SK-N-SH treated with all-trans-retinoic acid at 6 μM for 48 hours (cell line): ENCODE measurements at regions not wholly inside any gene's neighbourhood (a gene's known extent, or its start where the extent isn't known, plus 50 kb on each side); places are given as distances from the start of the nearest gene placed in this dataset.

Source experiments
- ARNTL ChIP-seq: fragments of 450-650 bp; formaldehyde crosslinking; IDR thresholded peaks from 2 replicates; pipeline ENCODE4 v1.5.0; 2020; ENCODE audit warnings: low read depth, mild to moderate bottlenecking, moderate library complexity, borderline replicate concordance
- BACH2 ChIP-seq: fragments of 250-450 bp; sonication (Bioruptor Pico); IDR thresholded peaks from 2 replicates; pipeline ENCODE4 v1.9.0; 2021; ENCODE audit warnings: mild to moderate bottlenecking, borderline replicate concordance
- OSR1 ChIP-seq: fragments of 250-450 bp; sonication (Bioruptor Pico); IDR thresholded peaks from 2 replicates; pipeline ENCODE4 v1.8.0; 2022; ENCODE audit warnings: moderate library complexity, mild to moderate bottlenecking, inconsistent platforms
- TOX ChIP-seq: fragments of 250-450 bp; sonication (Bioruptor Pico); IDR thresholded peaks from 2 replicates; pipeline ENCODE4 v1.8.0; 2021; ENCODE audit warnings: mild to moderate bottlenecking, moderate library complexity, borderline replicate concordance
- ZFP3 ChIP-seq: fragments of 250-450 bp; sonication (Bioruptor Pico); IDR thresholded peaks from 2 replicates; pipeline ENCODE4 v1.5.0; 2020; ENCODE audit warnings: mild to moderate bottlenecking, moderate library complexity
- ZFP30 ChIP-seq: fragments of 450-650 bp; formaldehyde crosslinking; IDR thresholded peaks from 2 replicates; pipeline ENCODE4 v1.5.0; 2022; ENCODE audit warnings: mild to moderate bottlenecking, moderate library complexity
- ZNF70 ChIP-seq: fragments of 450-650 bp; formaldehyde crosslinking; IDR thresholded peaks from 2 replicates; pipeline ENCODE4 v1.5.0; 2020; ENCODE audit warnings: mild to moderate bottlenecking, moderate library complexity
- TF ChIP-seq, protein P1 (sequence below): fragments of 250-450 bp; sonication (Bioruptor Pico); IDR thresholded peaks from 2 replicates; pipeline ENCODE4 v1.8.0; 2020; ENCODE audit warnings: mild to moderate bottlenecking, moderate library complexity, borderline replicate concordance
- TF ChIP-seq, protein P2 (sequence below): fragments of 250-450 bp; sonication (Bioruptor Pico); IDR thresholded peaks from 2 replicates; pipeline ENCODE4 v1.5.1; 2020; ENCODE audit warnings: low read depth, mild to moderate bottlenecking, moderate library complexity

DNA sequence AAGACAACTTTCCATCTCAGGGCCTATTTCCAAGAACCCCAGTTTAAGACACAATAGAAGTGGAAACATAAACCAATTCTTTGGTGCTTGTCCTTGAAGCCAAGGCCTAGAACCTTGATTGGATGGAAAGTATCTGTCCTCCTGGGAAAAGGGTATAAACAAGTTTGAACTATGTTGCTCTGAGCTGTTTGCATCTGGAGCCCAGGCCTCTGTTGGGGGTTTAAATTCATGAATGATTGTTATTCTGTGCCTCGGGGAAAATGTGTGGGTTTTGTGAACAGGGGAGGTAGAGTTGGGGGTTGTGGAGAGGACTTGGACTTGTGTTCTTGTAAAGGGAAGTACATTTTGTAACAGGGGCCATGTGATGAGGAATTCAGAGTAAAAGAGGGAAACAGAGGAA, 406.1 kb downstream of the SLC4A3 start:
- TF ChIP-seq ZFP30 (CRISPR knock-in tag) (no peak), BACH2 (CRISPR knock-in tag) (no peak), ZNF70 (no peak), ZFP3 (CRISPR knock-in tag) (no peak), ARNTL (CRISPR knock-in tag) (no peak), OSR1 (no peak), TOX (CRISPR knock-in tag) (no peak)
- TF ChIP-seq, protein P1, sequence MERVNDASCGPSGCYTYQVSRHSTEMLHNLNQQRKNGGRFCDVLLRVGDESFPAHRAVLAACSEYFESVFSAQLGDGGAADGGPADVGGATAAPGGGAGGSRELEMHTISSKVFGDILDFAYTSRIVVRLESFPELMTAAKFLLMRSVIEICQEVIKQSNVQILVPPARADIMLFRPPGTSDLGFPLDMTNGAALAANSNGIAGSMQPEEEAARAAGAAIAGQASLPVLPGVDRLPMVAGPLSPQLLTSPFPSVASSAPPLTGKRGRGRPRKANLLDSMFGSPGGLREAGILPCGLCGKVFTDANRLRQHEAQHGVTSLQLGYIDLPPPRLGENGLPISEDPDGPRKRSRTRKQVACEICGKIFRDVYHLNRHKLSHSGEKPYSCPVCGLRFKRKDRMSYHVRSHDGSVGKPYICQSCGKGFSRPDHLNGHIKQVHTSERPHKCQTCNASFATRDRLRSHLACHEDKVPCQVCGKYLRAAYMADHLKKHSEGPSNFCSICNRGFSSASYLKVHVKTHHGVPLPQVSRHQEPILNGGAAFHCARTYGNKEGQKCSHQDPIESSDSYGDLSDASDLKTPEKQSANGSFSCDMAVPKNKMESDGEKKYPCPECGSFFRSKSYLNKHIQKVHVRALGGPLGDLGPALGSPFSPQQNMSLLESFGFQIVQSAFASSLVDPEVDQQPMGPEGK = no peak
- TF ChIP-seq, protein P2, sequence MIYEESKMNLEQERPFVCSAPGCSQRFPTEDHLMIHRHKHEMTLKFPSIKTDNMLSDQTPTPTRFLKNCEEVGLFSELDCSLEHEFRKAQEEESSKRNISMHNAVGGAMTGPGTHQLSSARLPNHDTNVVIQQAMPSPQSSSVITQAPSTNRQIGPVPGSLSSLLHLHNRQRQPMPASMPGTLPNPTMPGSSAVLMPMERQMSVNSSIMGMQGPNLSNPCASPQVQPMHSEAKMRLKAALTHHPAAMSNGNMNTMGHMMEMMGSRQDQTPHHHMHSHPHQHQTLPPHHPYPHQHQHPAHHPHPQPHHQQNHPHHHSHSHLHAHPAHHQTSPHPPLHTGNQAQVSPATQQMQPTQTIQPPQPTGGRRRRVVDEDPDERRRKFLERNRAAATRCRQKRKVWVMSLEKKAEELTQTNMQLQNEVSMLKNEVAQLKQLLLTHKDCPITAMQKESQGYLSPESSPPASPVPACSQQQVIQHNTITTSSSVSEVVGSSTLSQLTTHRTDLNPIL = no peak
